ENCODE measurements at regions not wholly inside any gene's neighbourhood (a gene's known extent, or its start where the extent isn't known, plus 50 kb on each side); places are given as distances from the start of the nearest gene placed in this dataset.

GRCh38 chr13:29713839-29714238 lies 118.4 kb upstream of the SLC7A1 start:
- Histone ChIP-seq H3K9me3 (ENCODE audit: control insufficient read depth in 2 of 2, insufficient read depth in 1 of 2, low read length in 1 of 2) (no peaks in the 10 kb centered on the region), H3K27me3 (ENCODE audit: control insufficient read depth in 2 of 2, insufficient read depth in 1 of 2, low read length in 1 of 2) (peaks cover 0 to 2% of the 10 kb centered on the region in 2 donors), H3K36me3 (ENCODE audit: control insufficient read depth in 2 of 2, insufficient read depth in 2 of 2, low read length in 1 of 2) (no peaks in the 10 kb centered on the region), H3K27ac (ENCODE audit: low read depth in 1 of 2, low read length in 1 of 2) (no peak overlapping the region), H3K4me1 (ENCODE audit: control insufficient read depth in 2 of 2, insufficient read depth in 2 of 2, low read length in 2 of 2) (no peaks in the 10 kb centered on the region), H3K4me3 (ENCODE audit: low read length in 2 of 2) (no peak overlapping the region)
- 80% methylated on average over 2 of the region's 2 CpGs for WGBS
- DNase-seq (ENCODE audit: low read depth in 6 of 9, low spot score in 9 of 9): no peak

- 90% methylated on average over 4 of the region's 4 CpGs for WGBS
- Histone ChIP-seq H3K27ac (ENCODE audit: low read depth in 1 of 2, low read length in 1 of 2) (no peak overlapping the region), H3K4me1 (ENCODE audit: control insufficient read depth in 2 of 2, insufficient read depth in 2 of 2, low read length in 2 of 2) (no peaks in the 10 kb centered on the region), H3K27me3 (ENCODE audit: control insufficient read depth in 2 of 2, insufficient read depth in 1 of 2, low read length in 1 of 2) (peaks cover 0 to 2% of the 10 kb centered on the region in 2 donors), H3K36me3 (ENCODE audit: control insufficient read depth in 2 of 2, insufficient read depth in 2 of 2, low read length in 1 of 2) (no peaks in the 10 kb centered on the region), H3K4me3 (ENCODE audit: low read length in 2 of 2) (no peak overlapping the region), H3K9me3 (ENCODE audit: control insufficient read depth in 2 of 2, insufficient read depth in 1 of 2, low read length in 1 of 2) (no peaks in the 10 kb centered on the region)
- no peak for DNase-seq (ENCODE audit: low read depth in 6 of 9, low spot score in 9 of 9)
Observed at GRCh38 chr13:29711776-29712175, 116.3 kb upstream of the SLC7A1 start.

GRCh38 chr13:29710511-29710910 lies 115.0 kb upstream of the SLC7A1 start:
- Histone ChIP-seq H3K36me3 (ENCODE audit: control insufficient read depth in 2 of 2, insufficient read depth in 2 of 2, low read length in 1 of 2) (no peaks in the 10 kb centered on the region), H3K4me3 (ENCODE audit: low read length in 2 of 2) (no peak overlapping the region), H3K9me3 (ENCODE audit: control insufficient read depth in 2 of 2, insufficient read depth in 1 of 2, low read length in 1 of 2) (no peaks in the 10 kb centered on the region), H3K27ac (ENCODE audit: low read depth in 1 of 2, low read length in 1 of 2) (no peak overlapping the region), H3K27me3 (ENCODE audit: control insufficient read depth in 2 of 2, insufficient read depth in 1 of 2, low read length in 1 of 2) (peaks cover 0 to 2% of the 10 kb centered on the region in 2 donors), H3K4me1 (ENCODE audit: control insufficient read depth in 2 of 2, insufficient read depth in 2 of 2, low read length in 2 of 2) (no peaks in the 10 kb centered on the region)
- DNase-seq (ENCODE audit: low read depth in 6 of 9, low spot score in 9 of 9): no peak
- WGBS: 95% methylated on average over 1 of the region's 1 CpG

GRCh38 chr13:29709407-29710069 lies 114.0 kb upstream of the SLC7A1 start:
- Histone ChIP-seq H3K4me1 (ENCODE audit: control insufficient read depth in 2 of 2, insufficient read depth in 2 of 2, low read length in 2 of 2) (no peaks in the 10 kb centered on the region), H3K4me3 (ENCODE audit: low read length in 2 of 2) (no peak overlapping the region), H3K27me3 (ENCODE audit: control insufficient read depth in 2 of 2, insufficient read depth in 1 of 2, low read length in 1 of 2) (peaks cover 0 to 5% of the 10 kb centered on the region in 2 donors), H3K27ac (ENCODE audit: low read depth in 1 of 2, low read length in 1 of 2) (no peak overlapping the region), H3K9me3 (ENCODE audit: control insufficient read depth in 2 of 2, insufficient read depth in 1 of 2, low read length in 1 of 2) (no peaks in the 10 kb centered on the region), H3K36me3 (ENCODE audit: control insufficient read depth in 2 of 2, insufficient read depth in 2 of 2, low read length in 1 of 2) (no peaks in the 10 kb centered on the region)
- 91% methylated on average over 14 of the region's 14 CpGs for WGBS
- DNase-seq (ENCODE audit: low read depth in 6 of 9, low spot score in 9 of 9): no peak

DNA sequence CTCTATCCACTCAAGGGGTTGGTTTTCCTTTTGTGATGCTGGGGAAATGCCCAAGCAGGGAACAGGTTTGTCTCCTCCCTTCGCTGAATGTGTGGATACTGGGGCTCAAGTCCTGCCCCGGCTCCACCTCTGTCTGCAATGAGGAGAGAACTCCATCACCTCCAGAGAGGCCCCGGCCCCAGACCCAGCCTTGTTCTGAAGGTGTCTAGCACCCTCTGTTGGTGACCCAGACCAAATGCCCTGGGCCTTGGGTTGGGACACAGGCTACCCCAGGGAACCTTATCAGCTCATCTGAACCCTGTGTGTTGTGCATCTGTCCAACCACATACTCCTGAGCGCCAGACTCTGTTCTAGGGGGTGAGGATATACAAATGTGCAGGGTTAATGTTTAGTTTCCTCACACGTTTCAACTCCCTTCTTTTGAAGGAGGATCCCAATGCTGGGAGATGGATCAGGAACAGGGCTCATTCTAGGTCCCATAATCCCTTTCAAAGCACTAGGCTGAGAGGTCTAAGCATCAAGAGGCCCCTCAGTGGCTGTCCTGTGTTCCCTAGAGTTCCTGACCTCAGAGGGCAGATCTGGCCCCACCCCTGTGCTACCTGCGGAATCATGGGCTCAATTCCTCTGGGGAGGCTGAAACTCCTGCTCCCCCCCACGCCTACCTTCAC lies 112.5 kb upstream of the SLC7A1 start:
- Histone ChIP-seq H3K9me3 (ENCODE audit: control insufficient read depth in 2 of 2, insufficient read depth in 1 of 2, low read length in 1 of 2) (no peaks in the 10 kb centered on the region), H3K36me3 (ENCODE audit: control insufficient read depth in 2 of 2, insufficient read depth in 2 of 2, low read length in 1 of 2) (no peaks in the 10 kb centered on the region), H3K4me3 (ENCODE audit: low read length in 2 of 2) (no peak overlapping the region), H3K27me3 (ENCODE audit: control insufficient read depth in 2 of 2, insufficient read depth in 1 of 2, low read length in 1 of 2) (peaks cover 0 to 13% of the 10 kb centered on the region in 2 donors), H3K4me1 (ENCODE audit: control insufficient read depth in 2 of 2, insufficient read depth in 2 of 2, low read length in 2 of 2) (no peaks in the 10 kb centered on the region), H3K27ac (ENCODE audit: low read depth in 1 of 2, low read length in 1 of 2) (no peak overlapping the region)
- DNase-seq (ENCODE audit: low read depth in 6 of 9, low spot score in 9 of 9): peak in 7 of 9 donors; percentile 1 to 57 (median 4)
- 71% methylated on average over 7 of the region's 7 CpGs for WGBS

- no peak overlapping the region for H3K27ac ChIP-seq (ENCODE audit: low read depth in 1 of 2, low read length in 1 of 2)
- 96% methylated on average over 9 of the region's 9 CpGs for WGBS
- peaks cover 0 to 19% of the 10 kb centered on the region in 2 donors for H3K27me3 ChIP-seq (ENCODE audit: control insufficient read depth in 2 of 2, insufficient read depth in 1 of 2, low read length in 1 of 2)
- no peak for DNase-seq (ENCODE audit: low read depth in 6 of 9, low spot score in 9 of 9)
- no peaks in the 10 kb centered on the region for H3K4me1 ChIP-seq (ENCODE audit: control insufficient read depth in 2 of 2, insufficient read depth in 2 of 2, low read length in 2 of 2)
- no peak overlapping the region for H3K4me3 ChIP-seq (ENCODE audit: low read length in 2 of 2)
- H3K9me3 ChIP-seq (ENCODE audit: control insufficient read depth in 2 of 2, insufficient read depth in 1 of 2, low read length in 1 of 2): no peaks in the 10 kb centered on the region
- no peaks in the 10 kb centered on the region for H3K36me3 ChIP-seq (ENCODE audit: control insufficient read depth in 2 of 2, insufficient read depth in 2 of 2, low read length in 1 of 2)
Observed at GRCh38 chr13:29706923-29707322, 111.4 kb upstream of the SLC7A1 start.

DNA sequence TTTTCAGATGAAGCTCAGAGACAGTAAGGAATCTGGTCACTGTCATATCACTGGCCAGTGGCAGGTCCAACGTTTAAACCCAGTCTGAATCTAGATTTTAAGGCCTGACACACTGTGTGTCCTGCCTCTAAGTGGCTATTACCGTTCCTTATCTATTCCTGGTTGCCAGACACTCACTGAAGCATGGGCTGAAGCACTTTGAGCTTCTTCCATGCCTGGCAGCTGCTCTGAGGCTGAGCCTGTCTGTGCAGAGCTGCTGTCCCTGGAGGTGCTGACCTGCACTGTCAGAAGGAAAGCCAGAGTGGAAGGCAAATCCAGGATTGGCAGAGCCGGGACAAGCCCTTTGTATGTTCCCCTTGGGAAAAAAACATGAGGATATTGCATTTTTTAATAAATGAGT lies 109.2 kb upstream of the SLC7A1 start:
- 66% methylated on average over 3 of the region's 3 CpGs for WGBS
- H3K4me1 ChIP-seq (ENCODE audit: control insufficient read depth in 2 of 2, insufficient read depth in 2 of 2, low read length in 2 of 2): no peaks in the 10 kb centered on the region
- H3K9me3 ChIP-seq (ENCODE audit: control insufficient read depth in 2 of 2, insufficient read depth in 1 of 2, low read length in 1 of 2): no peaks in the 10 kb centered on the region
- H3K27me3 ChIP-seq (ENCODE audit: control insufficient read depth in 2 of 2, insufficient read depth in 1 of 2, low read length in 1 of 2): peaks cover 0 to 17% of the 10 kb centered on the region in 2 donors
- no peaks in the 10 kb centered on the region for H3K36me3 ChIP-seq (ENCODE audit: control insufficient read depth in 2 of 2, insufficient read depth in 2 of 2, low read length in 1 of 2)
- no peak overlapping the region for H3K4me3 ChIP-seq (ENCODE audit: low read length in 2 of 2)
- DNase-seq (ENCODE audit: low read depth in 6 of 9, low spot score in 9 of 9): no peak
- H3K27ac ChIP-seq (ENCODE audit: low read depth in 1 of 2, low read length in 1 of 2): no peak overlapping the region

DNA sequence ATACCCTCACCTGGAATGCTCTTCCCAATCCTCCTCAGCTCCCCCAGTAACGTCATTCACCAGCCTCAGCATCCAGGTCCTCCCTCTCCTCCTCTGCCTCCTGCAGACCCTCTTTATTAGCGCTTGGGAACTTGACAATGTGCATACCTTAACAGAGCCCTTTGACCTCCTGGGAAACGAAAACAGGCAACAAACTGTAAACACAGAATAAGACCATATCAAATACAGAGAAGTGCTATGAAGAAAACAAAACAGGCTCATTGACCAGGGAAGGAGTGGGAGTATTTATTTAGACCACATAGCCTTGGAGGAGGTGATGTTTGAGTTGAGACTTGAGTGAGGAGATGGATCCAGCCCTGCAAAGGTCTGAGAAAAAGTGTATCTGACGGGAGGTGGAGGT lies 107.9 kb upstream of the SLC7A1 start:
- H3K27me3 ChIP-seq (ENCODE audit: control insufficient read depth in 2 of 2, insufficient read depth in 1 of 2, low read length in 1 of 2): peaks cover 0 to 17% of the 10 kb centered on the region in 2 donors
- no peak for DNase-seq (ENCODE audit: low read depth in 6 of 9, low spot score in 9 of 9)
- peak overlapping the region in 1 of 2 donors; percentile 9 for H3K27ac ChIP-seq (ENCODE audit: low read depth in 1 of 2, low read length in 1 of 2)
- no peaks in the 10 kb centered on the region for H3K4me1 ChIP-seq (ENCODE audit: control insufficient read depth in 2 of 2, insufficient read depth in 2 of 2, low read length in 2 of 2)
- H3K9me3 ChIP-seq (ENCODE audit: control insufficient read depth in 2 of 2, insufficient read depth in 1 of 2, low read length in 1 of 2): no peaks in the 10 kb centered on the region
- H3K36me3 ChIP-seq (ENCODE audit: control insufficient read depth in 2 of 2, insufficient read depth in 2 of 2, low read length in 1 of 2): no peaks in the 10 kb centered on the region
- WGBS: 92% methylated on average over 4 of the region's 4 CpGs
- no peak overlapping the region for H3K4me3 ChIP-seq (ENCODE audit: low read length in 2 of 2)

- H3K9me3 ChIP-seq (ENCODE audit: control insufficient read depth in 2 of 2, insufficient read depth in 1 of 2, low read length in 1 of 2): no peaks in the 10 kb centered on the region
- no peak for DNase-seq (ENCODE audit: low read depth in 6 of 9, low spot score in 9 of 9)
- no peak overlapping the region for H3K27ac ChIP-seq (ENCODE audit: low read depth in 1 of 2, low read length in 1 of 2)
- H3K4me1 ChIP-seq (ENCODE audit: control insufficient read depth in 2 of 2, insufficient read depth in 2 of 2, low read length in 2 of 2): no peaks in the 10 kb centered on the region
- peaks cover 0 to 17% of the 10 kb centered on the region in 2 donors for H3K27me3 ChIP-seq (ENCODE audit: control insufficient read depth in 2 of 2, insufficient read depth in 1 of 2, low read length in 1 of 2)
- H3K4me3 ChIP-seq (ENCODE audit: low read length in 2 of 2): no peak overlapping the region
- 50% methylated on average over 13 of the region's 13 CpGs for WGBS
- H3K36me3 ChIP-seq (ENCODE audit: control insufficient read depth in 2 of 2, insufficient read depth in 2 of 2, low read length in 1 of 2): no peaks in the 10 kb centered on the region
Observed at GRCh38 chr13:29702912-29703351, 107.4 kb upstream of the SLC7A1 start.

All from thymus (tissue), 11 donors.